ENCODE measurements at regions not wholly inside any gene's neighbourhood (a gene's known extent, or its start where the extent isn't known, plus 50 kb on each side); places are given as distances from the start of the nearest gene placed in this dataset.
A peak's percentile ranks its signal among the peaks of the same experiment; 100 is the strongest.

DNA sequence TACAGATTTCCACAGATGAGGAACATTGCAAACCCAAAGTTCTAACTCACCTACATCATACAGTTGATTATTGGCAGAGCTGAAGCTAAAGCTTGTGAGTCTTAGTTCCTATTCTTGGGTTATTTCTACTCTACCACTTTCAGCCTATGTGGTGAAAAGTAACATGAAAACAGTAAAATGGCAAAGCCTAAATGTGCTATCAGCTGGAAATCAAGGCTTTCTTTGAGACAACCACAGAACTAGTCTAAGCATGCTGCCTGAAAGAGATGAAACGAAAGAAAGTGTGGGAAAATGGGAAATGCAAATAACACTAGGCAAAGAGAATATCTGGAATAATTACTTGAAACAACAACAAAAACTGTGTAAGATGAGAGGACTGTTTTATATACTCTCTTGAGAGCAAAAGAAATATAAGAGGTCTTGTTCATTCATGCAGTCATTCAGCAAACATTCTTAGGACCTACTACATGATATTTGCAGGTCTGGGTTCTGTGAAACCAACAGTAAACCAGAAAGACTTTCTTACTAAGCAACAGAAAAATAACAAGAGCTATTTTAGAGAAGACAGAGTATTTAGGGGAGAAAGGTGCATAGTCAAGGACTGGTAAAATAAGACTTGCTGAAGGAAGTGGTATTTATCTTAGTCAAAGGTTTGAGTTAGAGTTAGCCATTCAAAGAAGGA, 437.1 kb downstream of the HTR7 start:
- Histone ChIP-seq H3K27ac (ENCODE audit: low read length) (no peak overlapping the region), H3K36me3 (ENCODE audit: control insufficient read depth in 1 of 2, insufficient read depth in 2 of 2, low read length in 2 of 2) (no peaks in the 10 kb centered on the region), H3K4me1 (ENCODE audit: control insufficient read depth in 1 of 2, insufficient read depth in 2 of 2, low read length in 2 of 2) (no peaks in the 10 kb centered on the region), H3K4me3 (ENCODE audit: low read depth in 1 of 2, low read length in 2 of 2) (no peak overlapping the region), H3K27me3 (ENCODE audit: low read depth, low read length) (no peaks in the 10 kb centered on the region), H3K9me3 (ENCODE audit: control insufficient read depth in 1 of 2, low read length in 2 of 2) (no peaks in the 10 kb centered on the region)

DNA sequence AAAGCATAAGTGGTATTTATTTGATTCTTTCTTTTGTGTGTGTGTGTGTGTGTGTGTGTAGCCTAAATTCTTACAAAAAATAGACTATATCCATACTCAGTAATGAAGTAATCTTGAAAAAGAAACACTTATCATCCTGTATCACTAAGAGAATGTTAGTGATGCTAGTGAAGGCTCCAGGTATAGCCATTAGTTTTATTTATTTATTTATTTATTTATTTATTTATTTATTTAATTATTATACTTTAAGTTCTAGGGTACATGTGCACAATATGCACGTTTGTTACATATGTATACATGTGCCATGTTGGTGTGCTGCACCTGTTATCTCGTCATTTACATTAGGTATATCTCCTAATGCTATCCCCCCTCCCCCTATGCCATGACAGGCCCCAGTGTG, 436.0 kb downstream of the HTR7 start:
- Histone ChIP-seq H3K9me3 (ENCODE audit: control insufficient read depth in 1 of 2, low read length in 2 of 2) (no peaks in the 10 kb centered on the region), H3K27me3 (ENCODE audit: low read depth, low read length) (no peaks in the 10 kb centered on the region), H3K4me1 (ENCODE audit: control insufficient read depth in 1 of 2, insufficient read depth in 2 of 2, low read length in 2 of 2) (no peaks in the 10 kb centered on the region), H3K4me3 (ENCODE audit: low read depth in 1 of 2, low read length in 2 of 2) (no peak overlapping the region), H3K36me3 (ENCODE audit: control insufficient read depth in 1 of 2, insufficient read depth in 2 of 2, low read length in 2 of 2) (no peaks in the 10 kb centered on the region), H3K27ac (ENCODE audit: low read length) (no peak overlapping the region)

DNA sequence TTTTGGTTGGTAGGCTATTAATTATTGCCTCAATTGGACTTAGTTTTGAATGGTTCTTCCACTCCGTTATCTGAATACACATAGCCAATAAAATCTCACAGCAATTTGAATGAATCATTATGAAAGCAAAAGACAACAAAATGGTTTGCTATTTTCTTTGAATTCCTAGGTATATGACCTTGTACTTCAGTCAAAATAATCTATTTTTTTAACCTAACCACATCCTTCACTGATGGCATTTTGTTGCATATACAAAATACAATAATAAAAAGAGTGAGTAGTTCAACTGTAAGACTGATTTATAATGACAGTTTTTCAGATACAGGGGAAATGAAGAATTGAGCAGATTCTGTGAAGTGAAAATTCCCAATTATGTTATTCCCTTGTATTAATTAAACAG, 433.1 kb downstream of the HTR7 start:
- no peaks in the 10 kb centered on the region for H3K9me3 ChIP-seq (ENCODE audit: control insufficient read depth in 1 of 2, low read length in 2 of 2)
- no peaks in the 10 kb centered on the region for H3K4me1 ChIP-seq (ENCODE audit: control insufficient read depth in 1 of 2, insufficient read depth in 2 of 2, low read length in 2 of 2)
- no peak overlapping the region for H3K27ac ChIP-seq (ENCODE audit: low read length)
- no peaks in the 10 kb centered on the region for H3K27me3 ChIP-seq (ENCODE audit: low read depth, low read length)
- no peaks in the 10 kb centered on the region for H3K36me3 ChIP-seq (ENCODE audit: control insufficient read depth in 1 of 2, insufficient read depth in 2 of 2, low read length in 2 of 2)
- no peak overlapping the region for H3K4me3 ChIP-seq (ENCODE audit: low read depth in 1 of 2, low read length in 2 of 2)

DNA sequence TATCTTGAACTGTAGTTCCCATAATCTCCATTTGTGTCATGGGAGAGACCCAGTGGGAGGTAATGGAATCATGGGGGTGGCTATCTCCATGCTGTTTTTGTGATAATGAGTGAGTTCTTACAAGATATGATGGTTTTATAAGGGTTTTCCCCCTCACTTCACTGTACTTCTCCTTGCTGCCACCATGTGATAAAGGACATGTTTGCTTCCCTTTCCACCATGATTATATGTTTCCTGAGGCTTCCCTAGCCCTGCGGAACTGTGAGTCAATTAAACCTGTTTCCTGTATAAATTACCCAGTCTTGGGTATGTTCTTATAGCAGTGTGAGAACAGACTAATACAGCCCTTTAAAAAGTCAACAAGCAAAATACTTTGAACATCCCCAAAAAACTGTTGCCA, 427.7 kb downstream of the HTR7 start:
- Histone ChIP-seq H3K4me3 (ENCODE audit: low read depth in 1 of 2, low read length in 2 of 2) (no peak overlapping the region), H3K4me1 (ENCODE audit: control insufficient read depth in 1 of 2, insufficient read depth in 2 of 2, low read length in 2 of 2) (no peaks in the 10 kb centered on the region), H3K36me3 (ENCODE audit: control insufficient read depth in 1 of 2, insufficient read depth in 2 of 2, low read length in 2 of 2) (no peaks in the 10 kb centered on the region), H3K27ac (ENCODE audit: low read length) (no peak overlapping the region), H3K9me3 (ENCODE audit: control insufficient read depth in 1 of 2, low read length in 2 of 2) (no peaks in the 10 kb centered on the region), H3K27me3 (ENCODE audit: low read depth, low read length) (no peaks in the 10 kb centered on the region)

DNA sequence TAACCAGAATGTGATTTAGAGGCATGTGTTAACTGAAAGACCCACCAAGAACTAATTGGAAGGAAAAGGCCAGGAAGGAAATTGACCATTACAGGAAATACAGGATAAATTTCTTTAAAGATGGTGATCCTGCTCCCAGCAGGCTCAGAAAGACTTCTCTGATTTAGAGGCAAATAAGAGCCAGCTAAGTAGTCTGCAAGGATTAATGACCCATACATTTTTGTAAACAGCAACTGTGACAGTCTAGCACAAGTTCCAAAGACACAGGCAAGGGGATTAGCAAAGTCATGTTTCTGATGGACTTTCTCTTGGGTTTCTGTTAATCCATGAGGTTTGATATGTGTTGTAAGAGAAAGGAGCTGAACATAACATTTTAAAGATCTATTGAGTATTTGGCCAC, 425.0 kb downstream of the HTR7 start:
- no peaks in the 10 kb centered on the region for H3K27me3 ChIP-seq (ENCODE audit: low read depth, low read length)
- no peak overlapping the region for H3K4me3 ChIP-seq (ENCODE audit: low read depth in 1 of 2, low read length in 2 of 2)
- H3K27ac ChIP-seq (ENCODE audit: low read length) = no peak overlapping the region

DNA sequence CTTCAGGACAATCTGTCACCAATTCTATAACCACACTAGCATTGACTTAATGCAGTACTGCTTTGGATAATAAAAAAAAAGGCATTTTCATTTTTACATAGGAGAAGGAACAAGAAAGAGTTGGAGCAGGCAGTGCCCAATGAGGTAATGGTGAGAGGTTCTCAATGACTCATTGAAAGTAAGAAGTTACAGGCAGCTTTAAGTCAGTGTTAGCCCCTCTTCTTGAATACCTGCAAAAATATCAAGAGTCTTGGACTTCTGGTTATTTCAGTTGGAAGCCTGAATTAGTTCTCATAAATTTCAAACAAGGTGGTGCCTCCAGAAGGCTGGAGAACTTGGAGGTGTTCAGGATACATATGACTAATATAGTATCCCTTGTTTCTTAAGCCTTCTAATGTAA, 422.5 kb downstream of the HTR7 start:
- no peak overlapping the region for H3K4me3 ChIP-seq (ENCODE audit: low read depth in 1 of 2, low read length in 2 of 2)
- H3K27ac ChIP-seq (ENCODE audit: low read length) = no peak overlapping the region
- H3K27me3 ChIP-seq (ENCODE audit: low read depth, low read length) = no peaks in the 10 kb centered on the region
- no peaks in the 10 kb centered on the region for H3K9me3 ChIP-seq (ENCODE audit: control insufficient read depth in 1 of 2, low read length in 2 of 2)
- no peaks in the 10 kb centered on the region for H3K36me3 ChIP-seq (ENCODE audit: control insufficient read depth in 1 of 2, insufficient read depth in 2 of 2, low read length in 2 of 2)
- no peaks in the 10 kb centered on the region for H3K4me1 ChIP-seq (ENCODE audit: control insufficient read depth in 1 of 2, insufficient read depth in 2 of 2, low read length in 2 of 2)

More for the DNA sequence above, 425.0 kb downstream of the HTR7 start:
- Histone ChIP-seq H3K36me3 (ENCODE audit: control insufficient read depth in 1 of 2, insufficient read depth in 2 of 2, low read length in 2 of 2) (no peaks in the 10 kb centered on the region), H3K9me3 (ENCODE audit: control insufficient read depth in 1 of 2, low read length in 2 of 2) (no peaks in the 10 kb centered on the region), H3K4me1 (ENCODE audit: control insufficient read depth in 1 of 2, insufficient read depth in 2 of 2, low read length in 2 of 2) (no peaks in the 10 kb centered on the region)

DNA sequence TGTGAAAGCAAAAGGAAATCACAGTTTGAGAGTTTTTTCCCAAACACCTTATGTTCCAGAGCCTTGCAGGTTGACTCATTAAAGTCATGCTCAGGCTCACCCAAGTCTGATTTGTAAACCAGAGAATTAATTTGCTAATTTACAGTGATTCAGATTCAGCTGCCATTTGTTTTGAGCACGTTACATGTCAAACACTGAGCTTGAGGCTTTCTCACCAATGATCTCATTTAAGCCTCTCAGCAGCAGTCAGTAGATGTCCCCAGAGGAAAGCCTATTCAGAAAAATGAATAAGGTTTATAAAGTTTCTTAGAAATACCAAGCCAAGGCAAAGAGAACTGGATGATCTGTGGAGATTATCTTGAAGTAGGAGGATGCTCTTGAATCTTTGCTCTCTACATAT, 420.4 kb downstream of the HTR7 start:
- Histone ChIP-seq H3K27ac (ENCODE audit: low read length) (no peak overlapping the region), H3K36me3 (ENCODE audit: control insufficient read depth in 1 of 2, insufficient read depth in 2 of 2, low read length in 2 of 2) (no peaks in the 10 kb centered on the region), H3K27me3 (ENCODE audit: low read depth, low read length) (no peaks in the 10 kb centered on the region), H3K9me3 (ENCODE audit: control insufficient read depth in 1 of 2, low read length in 2 of 2) (peaks cover 4 to 10% of the 10 kb centered on the region in 2 donors), H3K4me3 (ENCODE audit: low read depth in 1 of 2, low read length in 2 of 2) (no peak overlapping the region), H3K4me1 (ENCODE audit: control insufficient read depth in 1 of 2, insufficient read depth in 2 of 2, low read length in 2 of 2) (no peaks in the 10 kb centered on the region)

DNA sequence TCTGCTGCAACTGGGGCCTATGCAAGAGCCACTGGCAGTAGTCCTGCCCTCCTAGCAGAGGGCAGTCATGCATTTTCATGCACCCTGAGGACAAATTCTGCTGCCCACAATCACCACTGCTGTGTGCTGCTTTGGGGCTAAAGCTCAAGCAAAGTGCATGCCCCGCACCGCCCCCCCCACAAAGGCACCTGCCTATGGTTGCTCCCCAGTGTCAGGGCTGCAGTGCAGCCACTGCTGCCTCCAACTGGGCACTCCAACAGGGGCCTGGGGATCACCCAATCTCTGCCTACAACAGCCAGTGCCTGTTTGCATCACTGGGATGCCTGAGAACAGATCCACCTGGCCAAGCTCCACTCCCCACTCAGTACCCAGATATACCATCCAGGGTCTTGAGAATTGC, 417.0 kb downstream of the HTR7 start:
- Histone ChIP-seq H3K36me3 (ENCODE audit: control insufficient read depth in 1 of 2, insufficient read depth in 2 of 2, low read length in 2 of 2) (no peaks in the 10 kb centered on the region), H3K4me1 (ENCODE audit: control insufficient read depth in 1 of 2, insufficient read depth in 2 of 2, low read length in 2 of 2) (no peaks in the 10 kb centered on the region), H3K27ac (ENCODE audit: low read length) (no peak overlapping the region), H3K27me3 (ENCODE audit: low read depth, low read length) (no peaks in the 10 kb centered on the region), H3K9me3 (ENCODE audit: control insufficient read depth in 1 of 2, low read length in 2 of 2) (peaks cover 4 to 23% of the 10 kb centered on the region in 2 donors), H3K4me3 (ENCODE audit: low read depth in 1 of 2, low read length in 2 of 2) (peak overlapping the region in 1 of 2 donors; percentile 4)

DNA sequence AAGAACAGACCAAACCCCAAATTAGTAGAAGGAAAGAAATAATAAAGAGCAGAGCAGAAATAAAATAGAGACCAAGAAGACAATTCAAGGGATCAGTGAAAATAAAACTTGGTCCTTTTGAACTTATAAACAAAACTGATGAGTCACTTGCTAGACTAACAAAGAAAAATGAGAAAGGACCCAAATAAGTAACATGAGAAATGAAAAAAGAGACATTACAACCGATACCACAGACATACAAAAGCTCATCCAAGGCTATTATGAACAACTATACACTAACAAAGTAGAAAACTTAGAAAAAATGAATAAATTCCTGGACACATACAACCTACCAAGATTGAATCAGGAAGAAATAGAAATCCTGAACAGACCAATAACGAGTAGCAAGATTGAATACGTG, 414.5 kb downstream of the HTR7 start:
- Histone ChIP-seq H3K9me3 (ENCODE audit: control insufficient read depth in 1 of 2, low read length in 2 of 2) (peaks cover 4 to 23% of the 10 kb centered on the region in 2 donors), H3K27me3 (ENCODE audit: low read depth, low read length) (no peaks in the 10 kb centered on the region)

DNA sequence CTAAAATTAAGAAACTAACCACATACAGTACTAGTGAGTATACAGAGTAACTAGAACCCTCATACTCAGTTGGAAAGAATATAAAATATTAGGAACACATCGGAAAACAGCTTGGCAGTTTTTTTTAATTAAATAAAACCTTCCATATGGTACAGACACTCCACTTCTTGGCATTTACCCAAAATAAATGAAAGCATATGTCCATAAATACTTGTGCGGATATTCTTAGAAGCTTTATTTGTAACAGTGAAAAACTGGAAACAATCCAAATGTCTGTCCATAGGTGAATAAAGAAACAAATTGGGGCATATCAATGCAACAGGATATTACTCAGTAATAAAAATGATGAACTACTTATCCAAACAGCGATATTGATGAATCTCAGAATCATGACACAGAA, 410.0 kb downstream of the HTR7 start:
- Histone ChIP-seq H3K36me3 (ENCODE audit: control insufficient read depth in 1 of 2, insufficient read depth in 2 of 2, low read length in 2 of 2) (no peaks in the 10 kb centered on the region), H3K4me3 (ENCODE audit: low read depth in 1 of 2, low read length in 2 of 2) (no peak overlapping the region), H3K27me3 (ENCODE audit: low read depth, low read length) (no peaks in the 10 kb centered on the region), H3K4me1 (ENCODE audit: control insufficient read depth in 1 of 2, insufficient read depth in 2 of 2, low read length in 2 of 2) (no peaks in the 10 kb centered on the region), H3K9me3 (ENCODE audit: control insufficient read depth in 1 of 2, low read length in 2 of 2) (peaks cover 0 to 13% of the 10 kb centered on the region in 2 donors), H3K27ac (ENCODE audit: low read length) (no peak overlapping the region)

More for the DNA sequence above, 414.5 kb downstream of the HTR7 start:
- H3K36me3 ChIP-seq (ENCODE audit: control insufficient read depth in 1 of 2, insufficient read depth in 2 of 2, low read length in 2 of 2) = no peaks in the 10 kb centered on the region
- no peak overlapping the region for H3K4me3 ChIP-seq (ENCODE audit: low read depth in 1 of 2, low read length in 2 of 2)
- H3K27ac ChIP-seq (ENCODE audit: low read length) = no peak overlapping the region
- H3K4me1 ChIP-seq (ENCODE audit: control insufficient read depth in 1 of 2, insufficient read depth in 2 of 2, low read length in 2 of 2) = no peaks in the 10 kb centered on the region

DNA sequence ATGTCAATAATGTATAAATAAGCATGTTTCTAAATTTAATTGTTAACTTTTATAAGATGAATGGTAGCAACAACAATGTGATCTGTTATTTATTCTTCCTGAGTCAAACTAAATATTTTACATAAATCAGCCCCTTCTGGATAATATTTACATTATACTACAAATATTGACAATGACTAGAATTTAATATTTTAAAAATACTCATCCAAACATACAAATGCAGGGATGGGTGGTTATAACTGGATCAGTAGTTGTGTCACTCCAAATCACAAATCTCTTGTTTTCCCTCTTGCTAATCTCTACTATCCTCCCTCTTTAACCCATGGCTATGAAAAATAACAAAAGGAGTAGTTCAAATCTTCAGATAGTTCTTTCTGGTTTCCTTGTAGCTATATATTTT, 407.0 kb downstream of the HTR7 start:
- Histone ChIP-seq H3K4me1 (ENCODE audit: control insufficient read depth in 1 of 2, insufficient read depth in 2 of 2, low read length in 2 of 2) (no peaks in the 10 kb centered on the region), H3K4me3 (ENCODE audit: low read depth in 1 of 2, low read length in 2 of 2) (no peak overlapping the region), H3K27me3 (ENCODE audit: low read depth, low read length) (no peaks in the 10 kb centered on the region), H3K27ac (ENCODE audit: low read length) (no peak overlapping the region), H3K36me3 (ENCODE audit: control insufficient read depth in 1 of 2, insufficient read depth in 2 of 2, low read length in 2 of 2) (no peaks in the 10 kb centered on the region), H3K9me3 (ENCODE audit: control insufficient read depth in 1 of 2, low read length in 2 of 2) (no peaks in the 10 kb centered on the region)

DNA sequence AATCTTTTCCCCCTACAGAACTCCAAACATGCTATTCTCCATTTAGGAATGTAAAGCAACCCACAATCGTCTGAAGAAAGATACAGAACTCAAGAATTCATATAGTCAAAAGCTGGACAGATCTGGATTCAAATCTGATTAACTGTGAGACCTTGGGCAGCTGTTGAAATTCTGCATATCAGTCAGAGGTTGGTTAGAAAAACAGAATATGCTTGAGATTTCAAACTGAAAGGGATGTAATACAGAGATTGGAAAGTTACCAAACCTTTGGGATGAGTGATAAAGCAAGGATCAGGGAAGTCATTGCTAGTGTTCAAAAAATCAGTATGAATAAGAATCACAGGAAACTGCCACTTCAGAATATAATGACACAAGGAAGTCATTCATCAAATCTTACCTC, 406.6 kb downstream of the HTR7 start:
- no peak overlapping the region for H3K27ac ChIP-seq (ENCODE audit: low read length)
- no peaks in the 10 kb centered on the region for H3K27me3 ChIP-seq (ENCODE audit: low read depth, low read length)
- no peaks in the 10 kb centered on the region for H3K4me1 ChIP-seq (ENCODE audit: control insufficient read depth in 1 of 2, insufficient read depth in 2 of 2, low read length in 2 of 2)
- H3K36me3 ChIP-seq (ENCODE audit: control insufficient read depth in 1 of 2, insufficient read depth in 2 of 2, low read length in 2 of 2) = no peaks in the 10 kb centered on the region
- no peak overlapping the region for H3K4me3 ChIP-seq (ENCODE audit: low read depth in 1 of 2, low read length in 2 of 2)
- no peaks in the 10 kb centered on the region for H3K9me3 ChIP-seq (ENCODE audit: control insufficient read depth in 1 of 2, low read length in 2 of 2)
